Right forelimb (tissue), 1 donor: ENCODE measurements at regions not wholly inside any gene's neighbourhood (a gene's known extent, or its start where the extent isn't known, plus 50 kb on each side); places are given as distances from the start of the nearest gene placed in this dataset.
"Not testable (repeated sequence)": the region's sequence is repeated elsewhere in the genome, so short reads cannot be mapped to it uniquely, and the experiment has no call there.

Experiments used
- DNase-seq: peaks from one replicate; pipeline ENCODE4 v3.0.0-alpha.2; 2018

GRCh38 chr1:149700677-149701567 lies 81.6 kb upstream of the FCGR1A start:
- not testable (repeated sequence) for DNase-seq

- DNase-seq = peak; percentile 84
Observed at GRCh38 chr1:149708192-149708853, 74.2 kb upstream of the FCGR1A start.

GRCh38 chr1:149711651-149712050 lies 70.8 kb upstream of the FCGR1A start:
- not testable (repeated sequence) for DNase-seq

- peak; percentile 84 for DNase-seq
Observed at GRCh38 chr1:149712154-149712927, 70.2 kb upstream of the FCGR1A start.

- DNase-seq = not testable (repeated sequence)
Observed at GRCh38 chr1:149713513-149713912, 69.0 kb upstream of the FCGR1A start.

- not testable (repeated sequence) for DNase-seq
Observed at GRCh38 chr1:149713952-149714351, 68.5 kb upstream of the FCGR1A start.

- DNase-seq = not testable (repeated sequence)
Observed at GRCh38 chr1:149724618-149725302, 57.7 kb upstream of the FCGR1A start.

- DNase-seq = not testable (repeated sequence)
Observed at GRCh38 chr1:149726688-149727087, 55.8 kb upstream of the FCGR1A start.

GRCh38 chr1:149728598-149728997 lies 53.9 kb upstream of the FCGR1A start:
- not testable (repeated sequence) for DNase-seq
